ENCODE measurements at regions not wholly inside any gene's neighbourhood (a gene's known extent, or its start where the extent isn't known, plus 50 kb on each side); places are given as distances from the start of the nearest gene placed in this dataset.

DNA sequence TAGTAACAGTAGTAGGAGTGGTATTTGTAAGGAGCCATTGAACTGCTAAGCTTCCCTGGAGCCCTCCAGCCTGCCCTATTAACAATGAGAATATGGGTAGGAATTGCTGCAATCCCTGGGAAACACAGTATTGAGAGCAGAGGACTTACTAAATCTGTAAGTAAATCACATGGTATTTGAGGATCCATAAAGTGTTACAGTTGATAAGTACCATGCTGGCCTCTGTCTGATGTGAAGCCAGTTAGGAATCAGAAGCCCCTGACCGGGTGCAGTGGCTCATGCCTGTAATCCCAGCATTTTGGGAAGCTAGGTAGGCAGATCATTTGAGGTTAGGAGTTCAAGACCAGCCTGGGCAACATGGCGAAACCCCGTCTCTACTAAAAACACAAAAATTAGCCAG is 224.6 kb downstream of the C1D start:
- DNase-seq (ENCODE audit: low read depth), result no peak

DNA sequence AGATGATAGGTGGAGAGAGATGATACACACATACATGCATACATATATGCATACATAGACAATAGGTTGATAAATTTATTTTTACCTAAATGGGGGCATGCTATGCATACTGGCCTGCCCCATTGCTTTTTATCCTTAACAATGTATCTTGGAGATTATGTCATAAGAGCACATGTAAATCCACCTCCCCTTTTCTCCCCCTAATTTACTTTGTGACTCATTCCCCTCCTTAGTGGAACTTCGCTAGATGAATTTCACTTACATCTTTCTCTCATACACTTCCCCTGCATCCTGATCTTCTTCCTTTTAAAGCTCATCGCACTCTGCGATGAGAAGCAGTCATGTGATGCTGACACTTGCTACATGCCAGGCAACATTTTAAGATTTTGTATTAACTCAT is 223.6 kb downstream of the C1D start:
- no peak for DNase-seq (ENCODE audit: low read depth)

DNA sequence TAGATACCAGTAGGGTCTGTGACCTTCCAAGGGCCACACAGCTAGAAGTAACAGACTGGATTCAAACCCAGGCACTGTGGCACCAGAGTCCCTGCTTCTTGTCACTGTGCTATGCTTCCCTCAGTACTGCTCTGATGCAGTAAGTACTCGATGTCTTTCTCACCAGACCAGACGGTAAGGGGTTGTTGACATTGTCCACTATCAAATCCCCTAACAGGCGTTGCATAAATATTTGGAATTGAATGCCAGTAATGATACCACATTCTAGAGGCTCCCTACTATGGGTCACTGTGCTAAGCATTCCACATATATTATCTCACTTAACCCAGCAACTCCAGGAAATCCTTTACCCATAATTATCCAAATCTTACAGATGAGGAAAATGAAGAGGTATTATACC is 223.1 kb downstream of the C1D start:
- DNase-seq (ENCODE audit: low read depth), result no peak

DNA sequence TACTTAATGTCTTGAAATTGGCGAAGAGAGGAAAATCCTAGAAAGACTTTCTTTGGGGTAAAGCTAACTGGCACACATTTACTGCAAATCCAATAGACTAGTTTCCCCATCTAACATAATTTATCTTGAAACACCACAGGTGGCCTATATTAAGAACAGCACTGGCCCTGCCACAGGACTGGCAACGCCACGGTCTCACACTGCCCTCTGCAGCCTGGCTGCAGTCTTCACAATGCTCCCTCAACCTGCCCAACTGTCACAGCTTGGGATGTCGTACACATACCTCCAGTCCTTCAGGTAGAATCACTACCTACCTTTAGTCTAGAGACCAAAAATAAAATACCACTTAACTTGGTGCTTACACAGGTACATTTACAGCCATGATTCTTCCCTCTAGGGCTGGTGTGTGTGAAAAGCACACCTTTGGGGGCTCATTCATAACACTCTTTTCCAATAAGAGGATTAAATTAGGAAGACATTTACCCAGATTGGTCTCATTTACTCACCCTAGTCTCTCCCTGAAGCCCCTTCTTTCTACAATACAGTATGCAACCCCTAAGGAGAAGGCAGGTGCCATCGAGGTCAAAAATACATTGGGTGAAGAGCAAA is 222.2 kb downstream of the C1D start:
- DNase-seq (ENCODE audit: low read depth), result peak; percentile 40

DNA sequence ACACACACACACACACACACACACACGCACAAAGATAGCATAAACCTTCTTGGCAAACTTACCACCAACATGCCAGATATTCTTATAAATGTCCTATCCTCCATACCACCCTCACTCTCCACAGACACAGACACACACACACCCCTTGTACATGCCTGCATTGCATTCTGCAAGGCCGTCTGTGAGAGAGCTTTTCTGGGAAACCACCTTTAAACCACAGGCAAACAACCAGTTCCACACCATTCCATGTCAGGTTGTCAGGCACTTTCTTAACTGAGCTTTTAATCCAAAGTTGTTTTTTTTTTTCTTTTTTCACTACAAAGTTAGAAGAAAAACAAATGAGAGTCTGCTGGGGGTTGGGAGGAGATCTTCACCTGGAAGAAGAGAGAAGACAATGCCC is 221.1 kb downstream of the C1D start:
- DNase-seq (ENCODE audit: low read depth), result no peak

DNA sequence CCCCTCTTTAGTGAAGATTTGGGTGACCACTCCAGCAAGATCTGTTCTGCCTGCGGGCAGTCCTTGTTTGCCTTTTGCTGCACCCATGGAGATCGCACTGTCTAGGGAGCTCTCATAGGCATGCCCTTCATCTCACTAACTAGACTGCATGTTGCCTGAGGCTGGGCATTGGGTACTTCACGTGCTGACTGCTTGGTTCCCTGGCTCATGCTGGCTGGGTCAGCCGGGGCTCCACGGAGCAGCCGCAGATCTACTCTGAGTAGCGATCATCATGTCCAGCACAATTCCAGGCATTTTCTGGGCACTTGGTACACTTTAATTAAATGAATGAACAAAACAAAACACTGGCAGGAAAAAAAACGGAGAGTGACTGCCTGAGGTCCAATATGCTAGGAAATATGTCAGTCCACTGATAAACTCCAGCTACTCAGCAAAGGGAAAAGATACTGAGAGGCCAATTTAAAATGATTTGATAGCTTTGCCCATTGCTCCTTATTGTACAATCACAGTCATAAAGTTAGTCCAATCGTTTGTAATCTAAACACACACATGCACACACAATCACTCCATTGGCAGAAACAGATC is 220.3 kb downstream of the C1D start:
- no peak for DNase-seq (ENCODE audit: low read depth)

DNA sequence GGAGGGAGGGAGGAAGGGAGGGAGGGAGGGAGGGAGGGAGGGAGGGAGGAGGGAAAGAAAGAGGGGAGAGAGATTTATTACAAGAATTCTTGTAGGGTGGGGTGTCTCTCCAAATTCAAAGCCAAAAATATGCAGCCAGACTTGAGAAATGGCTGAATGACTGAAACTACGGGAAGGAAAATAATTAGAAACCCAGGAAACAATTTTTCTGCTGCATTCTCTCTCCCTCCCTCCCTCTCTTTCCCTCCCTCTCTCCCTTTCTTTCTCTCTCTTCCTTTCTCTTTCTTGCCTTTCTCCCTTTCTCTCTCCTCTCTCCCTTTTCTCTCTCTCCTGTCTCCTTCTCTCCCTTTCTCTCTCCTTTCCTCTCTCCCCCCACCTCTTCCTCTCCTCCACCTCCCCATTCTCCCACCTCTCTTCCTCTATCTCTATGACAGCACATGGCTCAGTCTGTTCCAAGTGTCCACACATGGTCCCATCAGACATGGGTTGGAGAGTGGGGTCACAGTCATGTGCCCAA is 218.7 kb downstream of the C1D start:
- DNase-seq (ENCODE audit: low read depth), result no peak

DNA sequence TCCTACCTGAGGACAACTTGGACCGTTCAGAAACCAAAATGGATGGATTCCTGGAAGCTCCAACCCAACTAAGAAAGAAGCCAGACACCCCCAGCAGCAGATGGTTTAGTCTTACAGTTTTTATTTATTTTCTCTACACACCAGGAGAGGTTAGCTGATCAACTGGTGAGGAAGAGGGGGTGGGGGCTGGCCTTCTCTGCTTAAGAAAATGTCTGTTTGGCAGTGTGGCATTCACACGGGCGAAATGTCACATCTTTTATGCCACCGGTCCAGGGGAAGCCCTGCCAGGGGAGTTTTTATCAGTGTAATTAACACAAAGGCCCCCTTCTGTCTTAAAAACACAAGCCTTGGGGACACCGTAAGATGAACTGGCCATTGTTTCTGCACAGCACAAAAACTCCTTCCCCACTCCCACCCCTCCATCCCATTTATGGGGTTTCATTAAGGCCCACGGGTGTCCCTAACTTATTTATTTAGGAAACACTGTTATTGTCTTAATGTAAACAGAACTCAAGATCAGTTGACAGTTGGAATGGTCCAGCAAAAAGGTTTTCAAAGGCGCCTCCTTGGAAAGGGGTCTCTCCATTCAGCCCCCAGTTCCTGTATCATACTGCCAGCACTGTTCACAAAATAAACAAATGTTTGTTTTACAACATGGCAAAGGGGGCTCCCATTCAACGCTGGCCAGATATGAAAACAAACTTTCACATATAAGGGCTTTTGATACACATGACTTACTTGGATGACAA is 217.0 kb downstream of the C1D start:
- DNase-seq (ENCODE audit: low read depth), result no peak

DNA sequence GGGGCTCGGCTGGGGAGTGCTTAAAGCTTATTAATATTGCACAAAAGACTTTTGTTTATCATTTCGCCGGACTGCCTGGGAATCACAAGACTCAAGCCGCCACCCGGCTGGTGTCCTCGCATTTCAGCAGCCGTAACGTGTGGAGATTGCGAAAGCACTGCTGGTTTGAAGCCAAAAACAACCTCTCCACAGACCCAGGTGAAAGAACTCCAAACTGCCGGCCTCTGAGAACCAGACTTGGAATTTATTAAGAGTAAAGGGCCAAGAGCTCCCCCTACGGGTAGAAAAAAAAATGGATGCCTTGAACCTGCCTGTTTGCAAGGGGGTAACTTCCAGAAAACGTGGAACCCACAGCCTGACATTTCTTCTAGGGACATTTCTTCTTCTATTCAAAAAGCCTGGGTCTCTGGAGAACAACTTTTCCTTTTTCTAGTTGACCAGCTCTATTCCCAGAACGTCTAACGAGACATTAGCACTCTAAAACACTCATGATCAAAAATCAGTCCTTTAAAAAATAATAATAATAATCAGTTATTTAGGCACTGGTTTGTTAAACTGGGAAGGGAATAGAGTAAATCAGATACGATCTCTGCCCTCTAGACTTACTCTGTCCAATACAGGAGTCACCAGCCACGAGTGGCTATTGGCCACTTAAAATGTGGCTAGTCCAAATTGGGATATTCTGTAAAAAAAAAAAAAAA is 216.3 kb downstream of the C1D start:
- DNase-seq (ENCODE audit: low read depth), result peak; percentile 49

DNA sequence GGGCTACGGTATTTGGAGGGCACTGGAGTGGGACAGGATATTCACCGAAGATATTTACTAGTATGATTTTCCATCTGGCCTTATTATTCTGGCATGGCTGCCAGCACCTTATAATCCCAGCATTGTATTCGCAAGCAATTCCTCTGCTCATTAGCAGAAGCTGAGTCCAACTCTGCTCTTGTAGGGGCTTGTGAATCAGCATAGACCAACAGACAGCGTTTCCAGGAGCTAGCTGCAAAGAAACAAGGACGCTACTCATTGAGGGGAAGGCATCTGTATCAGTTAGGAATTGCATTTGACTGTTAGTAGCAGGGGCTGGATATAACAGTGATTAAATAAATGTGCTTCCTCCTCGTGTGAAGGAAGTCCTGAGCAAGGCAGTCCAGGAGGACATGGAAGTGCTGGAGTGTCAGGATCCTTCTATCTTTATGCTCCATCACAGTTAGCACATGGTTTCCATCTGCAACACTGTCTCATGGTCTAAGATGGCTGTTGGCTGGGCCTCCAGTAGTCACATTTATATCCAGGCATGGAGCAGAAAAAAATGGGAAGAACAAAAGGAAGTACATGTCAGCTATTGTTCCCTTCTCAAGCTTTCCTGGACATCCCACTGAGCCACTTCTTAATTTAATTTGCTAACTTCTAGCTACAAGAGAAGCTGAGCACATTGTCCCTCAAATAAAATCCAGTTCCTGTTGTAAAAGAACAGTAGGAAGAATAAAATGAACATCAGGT is 214.1 kb downstream of the C1D start:
- DNase-seq (ENCODE audit: low read depth), result no peak

DNA sequence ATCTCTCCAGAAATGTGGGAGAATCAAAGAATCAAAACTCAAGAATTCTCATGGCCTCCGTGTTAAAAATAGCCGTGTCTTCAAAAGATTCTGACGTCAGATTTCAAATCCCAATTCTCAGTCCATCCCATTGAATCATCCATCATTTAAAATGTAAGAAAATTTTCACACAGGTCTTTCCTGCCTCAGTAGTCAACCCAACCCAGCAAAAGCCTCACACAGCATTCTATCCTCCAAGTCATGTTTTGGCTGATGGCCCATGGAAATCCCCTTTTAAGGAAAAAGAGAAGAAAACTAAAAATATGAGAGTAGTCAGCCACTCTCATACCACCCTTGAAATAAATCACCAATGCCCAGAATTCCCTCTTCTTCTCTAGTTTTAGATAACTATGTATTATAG is 211.8 kb downstream of the C1D start:
- no peak for DNase-seq (ENCODE audit: low read depth)

DNA sequence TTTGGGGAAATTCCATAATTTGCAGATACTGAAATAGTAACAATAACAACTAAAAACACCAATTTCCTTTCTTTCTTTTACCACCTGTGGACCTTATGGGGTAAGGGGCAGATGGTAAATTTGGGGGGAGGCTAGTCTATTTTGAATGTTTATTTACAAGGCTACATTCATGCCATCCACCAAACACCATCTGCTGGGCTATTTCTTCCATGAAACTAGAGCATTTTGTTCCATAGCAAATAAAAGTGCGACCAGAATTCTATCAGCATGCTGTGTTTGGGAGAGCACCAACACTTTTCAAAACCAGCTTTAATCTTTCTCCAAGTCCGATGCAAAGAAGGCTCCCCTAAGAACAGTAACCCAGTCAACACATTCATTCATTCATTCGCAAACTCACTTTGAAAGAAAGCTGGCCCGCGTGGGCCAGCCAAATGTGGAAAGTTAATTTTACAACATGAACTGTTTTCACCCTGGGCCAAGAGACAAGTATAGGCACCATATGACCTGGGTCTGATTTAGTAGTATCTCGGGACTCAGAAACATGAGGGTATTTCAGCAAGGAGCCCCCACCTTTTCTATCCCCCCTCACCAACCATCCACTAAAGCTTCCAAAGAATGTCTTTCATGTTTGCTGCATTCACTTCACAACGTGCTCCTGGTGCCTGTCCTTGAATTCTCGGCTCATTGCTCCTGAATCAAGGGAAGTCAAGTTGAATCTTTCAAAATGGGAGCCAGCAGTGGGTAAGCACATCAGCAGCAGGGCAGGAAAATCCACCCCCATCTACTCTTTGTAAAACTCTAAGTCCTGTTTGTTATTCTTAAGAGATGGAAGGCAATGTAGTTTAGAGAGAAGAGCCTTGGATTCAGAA is 210.6 kb downstream of the C1D start:
- DNase-seq (ENCODE audit: low read depth), result no peak

DNA sequence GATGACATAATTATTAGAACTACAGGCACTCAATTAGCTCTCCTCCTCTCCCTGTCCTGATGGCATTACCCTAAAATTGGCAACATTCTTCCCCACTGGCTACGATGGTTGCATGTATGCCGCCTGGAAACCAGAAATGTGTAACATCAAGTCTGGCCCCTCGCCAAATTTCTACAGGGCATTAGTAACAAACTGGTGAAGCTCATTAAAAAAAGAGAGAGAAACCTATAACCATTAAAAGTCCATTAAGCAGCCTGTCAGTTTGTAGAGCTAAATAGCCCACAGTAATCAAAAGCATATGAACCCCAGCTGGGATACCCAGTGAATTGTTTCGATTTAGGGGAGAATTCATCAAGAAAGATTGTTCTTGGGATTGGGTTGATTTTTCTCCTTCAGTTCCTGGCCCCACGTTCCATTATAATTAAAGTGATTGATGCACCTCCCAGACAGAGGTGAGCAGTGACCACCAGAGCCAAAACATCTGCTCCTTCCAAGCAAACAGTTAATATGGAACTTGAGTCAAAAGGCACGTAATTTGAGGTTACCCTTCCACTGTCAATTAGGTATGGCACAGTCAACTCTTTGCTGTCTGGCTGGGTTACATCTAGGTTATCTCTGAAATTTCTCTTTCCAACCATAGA is 208.6 kb downstream of the C1D start:
- no peak for DNase-seq (ENCODE audit: low read depth)

DNA sequence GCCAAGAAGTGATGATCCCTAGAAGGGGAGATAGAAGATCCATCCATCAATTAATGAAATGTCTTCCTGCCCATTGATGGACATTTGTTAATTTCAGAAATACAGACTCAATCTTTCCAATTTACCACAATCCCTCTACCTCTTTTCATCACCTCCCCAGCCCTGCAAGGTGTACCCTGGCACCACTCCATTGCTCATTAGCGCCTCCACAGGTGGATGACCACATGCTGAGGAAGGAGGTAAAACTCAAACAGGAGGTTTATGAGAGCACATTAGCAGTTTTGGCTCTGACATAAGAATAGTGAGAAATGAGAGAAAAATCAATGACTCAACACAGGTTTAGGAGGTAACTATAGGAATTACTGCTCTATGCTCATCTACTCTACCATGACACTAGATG is 208.0 kb downstream of the C1D start:
- no peak for DNase-seq (ENCODE audit: low read depth)

DNA sequence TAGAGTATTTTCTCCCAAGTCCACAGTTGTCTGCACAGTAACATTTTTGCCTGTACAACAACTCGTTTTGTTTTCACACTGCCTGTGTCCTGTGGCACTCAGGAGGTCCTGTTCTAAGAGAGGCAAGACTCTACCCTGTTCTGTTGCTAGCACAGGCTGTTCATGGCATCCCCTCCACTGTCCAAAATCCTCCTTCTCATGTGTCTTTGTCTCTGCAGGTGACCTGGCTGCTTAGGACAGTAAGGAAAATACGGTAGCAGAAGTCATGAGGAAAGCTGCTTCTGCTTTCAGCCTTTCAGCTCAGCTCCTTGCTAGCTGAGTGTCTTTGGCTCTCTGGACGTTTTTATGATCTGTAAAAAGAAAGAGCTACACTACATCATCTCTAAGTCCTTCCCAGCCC is 205.9 kb downstream of the C1D start:
- DNase-seq (ENCODE audit: low read depth), result no peak

DNA sequence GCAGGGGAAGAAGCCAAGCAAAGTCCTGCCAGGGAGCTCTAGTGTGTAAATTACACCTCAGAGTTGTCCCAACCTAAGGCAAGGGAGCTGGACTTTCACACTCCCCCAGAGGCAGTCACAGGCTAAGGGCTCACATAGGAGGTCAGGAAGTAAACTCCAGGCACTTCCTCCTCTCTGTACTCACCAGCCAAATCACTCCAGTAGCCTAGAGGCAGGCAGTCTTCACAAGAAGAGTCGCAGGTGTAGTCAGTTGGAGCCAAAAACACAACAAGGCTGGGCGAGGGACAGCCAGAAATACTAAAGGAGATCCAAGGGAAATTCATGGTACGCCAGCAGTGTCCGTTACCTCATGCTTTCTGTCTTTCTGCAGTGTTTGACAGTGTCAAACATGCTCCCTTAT is 205.0 kb downstream of the C1D start:
- no peak for DNase-seq (ENCODE audit: low read depth)

DNA sequence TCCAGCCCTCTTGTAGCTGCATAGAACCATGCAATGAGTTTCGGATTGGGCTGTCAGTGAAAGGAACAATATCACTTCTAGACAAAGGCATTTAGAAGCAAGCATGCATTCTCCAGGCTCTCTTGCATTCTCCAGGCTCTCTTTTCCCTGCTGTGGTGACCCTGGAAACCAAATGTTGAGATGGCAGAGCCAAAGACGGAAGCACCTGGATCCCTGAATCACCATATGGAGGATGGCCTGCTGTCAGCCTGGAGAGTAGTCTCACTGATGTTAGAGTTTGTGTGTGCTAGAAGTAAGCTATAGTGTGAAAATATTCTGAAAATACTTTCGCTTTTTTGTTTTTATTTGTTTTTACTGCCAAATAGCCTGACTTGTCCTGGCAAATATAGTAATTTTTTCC is 203.9 kb downstream of the C1D start:
- no peak for DNase-seq (ENCODE audit: low read depth)

DNA sequence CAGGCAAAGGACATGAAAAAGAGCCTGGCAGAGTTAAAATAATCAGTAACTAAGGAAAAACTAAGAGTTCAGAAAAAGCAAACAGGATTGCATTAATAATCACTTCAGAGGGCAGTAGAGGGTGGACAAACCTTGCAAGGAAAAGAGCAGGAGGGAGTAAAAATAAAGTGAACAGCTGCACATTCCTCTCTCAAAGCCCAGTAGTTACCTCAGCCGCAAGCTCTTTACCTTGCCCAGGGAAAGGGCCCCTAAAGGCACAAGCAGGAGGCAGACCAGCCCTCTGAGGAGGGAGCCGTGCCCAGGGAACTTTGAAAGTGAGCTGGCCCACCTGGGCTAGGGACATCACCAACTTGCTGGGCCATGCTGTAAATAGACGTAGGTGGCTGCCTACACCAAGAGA is 196.9 kb downstream of the C1D start:
- no peak for DNase-seq (ENCODE audit: low read depth)

DNA sequence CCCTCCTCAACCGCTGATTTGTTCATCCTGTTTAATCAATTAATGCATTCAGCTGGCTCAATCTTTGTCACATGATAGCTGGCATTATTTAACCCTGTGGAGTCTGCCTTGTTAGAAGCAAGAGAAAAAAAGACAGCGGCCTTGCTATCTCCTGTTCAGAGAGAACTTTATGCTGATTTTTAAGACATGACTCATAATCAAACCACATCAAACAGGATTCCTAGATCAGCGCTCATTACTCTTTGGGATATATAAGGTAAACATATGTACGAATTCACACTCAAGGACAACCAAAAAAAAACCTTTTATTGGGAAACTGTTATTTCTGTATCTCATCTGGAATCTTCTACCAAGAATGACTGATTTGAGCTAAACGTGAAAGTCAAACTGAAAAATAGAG is 195.1 kb downstream of the C1D start:
- no peak for DNase-seq (ENCODE audit: low read depth)

DNA sequence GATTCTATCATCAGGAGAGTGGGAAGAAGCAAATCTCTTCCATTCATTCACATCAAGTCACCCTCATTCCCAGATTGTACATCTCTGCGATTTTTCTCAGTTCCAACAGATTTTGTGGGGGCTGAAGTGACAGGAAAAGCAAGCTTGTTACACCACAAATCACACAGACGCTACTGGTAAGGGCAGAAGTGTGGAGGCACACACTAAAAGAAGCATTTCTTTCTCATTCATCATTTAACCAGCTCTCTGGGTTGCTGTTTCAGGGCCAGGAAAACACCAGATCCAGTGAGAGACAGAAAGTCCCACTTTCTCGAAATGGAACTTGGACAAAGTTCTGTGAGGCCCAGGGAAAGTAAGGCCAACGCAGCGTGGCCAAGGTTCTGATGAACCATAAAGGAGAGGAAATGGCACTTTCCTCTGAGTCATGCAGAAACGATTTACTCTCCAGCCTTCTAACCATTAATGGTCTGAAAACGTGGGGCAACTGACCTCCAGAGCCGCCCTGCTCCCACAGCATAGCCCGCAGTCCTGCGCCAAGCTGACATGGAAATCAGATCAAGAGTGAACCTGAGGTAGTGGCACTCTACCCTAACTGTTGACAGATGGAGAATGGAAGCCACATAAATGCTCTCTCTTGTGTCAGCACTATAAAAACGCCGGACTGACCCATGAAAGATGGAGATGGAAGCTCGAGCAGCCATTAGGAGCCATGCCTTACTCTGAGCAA is 191.0 kb downstream of the C1D start:
- peak; percentile 78 for DNase-seq (ENCODE audit: low read depth)
